HG03460 (cell line): ENCODE measurements at regions not wholly inside any gene's neighbourhood (a gene's known extent, or its start where the extent isn't known, plus 50 kb on each side); places are given as distances from the start of the nearest gene placed in this dataset.
"Not testable (repeated sequence)": the region's sequence is repeated elsewhere in the genome, so short reads cannot be mapped to it uniquely, and the experiment has no call there.

Source experiments
- ATAC-seq: cut with Tn5 transposase; IDR thresholded peaks from one replicate; pipeline ENCODE4 v1.9.1; 2021; ENCODE audit not compliant: unreplicated experiment

DNA sequence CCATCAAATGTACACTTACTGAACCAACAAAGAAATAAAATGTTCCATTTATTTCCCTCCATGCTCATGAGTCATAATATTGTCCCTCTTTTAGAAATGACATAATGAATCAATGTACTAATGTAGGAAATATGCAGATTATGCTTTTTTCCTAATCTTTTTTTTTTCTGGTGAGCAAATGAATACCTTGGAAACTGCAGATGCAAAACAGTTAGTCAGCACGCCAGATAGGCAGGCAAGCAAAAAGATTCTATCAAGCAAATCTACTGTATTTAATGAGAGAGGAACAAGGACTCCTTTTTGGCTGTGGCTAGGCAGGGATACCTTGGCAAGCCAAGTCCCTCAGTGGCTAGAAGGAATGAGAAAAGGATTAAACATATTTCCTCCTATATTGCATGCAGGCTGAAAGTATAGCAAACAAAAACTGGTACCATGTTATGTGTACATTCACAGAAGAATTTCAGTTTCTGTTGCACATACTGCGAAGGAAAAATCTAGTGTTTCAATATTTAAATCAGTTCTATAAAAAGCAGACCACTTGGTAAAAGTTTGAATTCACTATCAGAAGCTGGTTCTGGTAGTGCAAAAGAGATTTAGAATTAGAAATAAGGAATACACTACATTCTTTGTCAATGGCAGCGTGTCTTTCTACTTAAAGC, 605.4 kb downstream of the TLE1 start:
- no peak for ATAC-seq

DNA sequence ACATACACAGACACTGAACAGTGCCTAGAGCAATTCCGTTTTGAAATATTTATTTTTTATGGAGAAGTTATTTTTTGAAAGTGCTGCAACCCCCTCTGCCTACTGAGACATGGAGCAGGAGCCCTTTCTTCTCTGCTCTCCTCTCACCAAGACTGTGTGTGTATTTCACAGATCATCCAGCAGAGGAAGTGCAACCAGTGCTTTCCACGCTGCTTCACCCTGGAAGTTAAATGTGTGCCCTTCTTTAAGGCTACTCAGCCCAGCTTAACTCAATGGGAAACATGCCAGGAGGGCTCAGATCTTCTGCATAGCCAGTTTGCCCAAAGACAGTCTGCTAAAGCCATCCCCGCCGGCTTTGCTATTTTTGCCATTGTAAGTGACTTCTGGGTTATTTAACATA, 606.3 kb downstream of the TLE1 start:
- no peak for ATAC-seq

DNA sequence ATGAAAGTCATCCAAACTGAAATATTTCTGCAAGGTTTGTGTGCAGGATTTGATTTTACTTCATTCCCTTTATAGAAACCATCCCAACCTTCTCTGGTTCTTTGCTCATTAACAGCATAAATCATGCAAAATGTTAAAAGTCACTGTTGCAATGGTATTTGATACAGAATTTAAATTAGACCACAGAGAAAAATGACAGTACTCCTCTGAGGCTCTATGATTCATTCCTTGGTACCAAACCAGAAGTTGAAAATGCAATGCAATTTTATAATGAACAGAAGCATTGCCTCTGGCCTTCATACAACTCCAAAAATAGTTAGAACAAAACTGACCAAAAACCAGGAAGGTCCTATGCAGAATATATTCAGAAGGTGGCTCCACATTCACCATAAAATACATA, 607.1 kb downstream of the TLE1 start:
- no peak for ATAC-seq

DNA sequence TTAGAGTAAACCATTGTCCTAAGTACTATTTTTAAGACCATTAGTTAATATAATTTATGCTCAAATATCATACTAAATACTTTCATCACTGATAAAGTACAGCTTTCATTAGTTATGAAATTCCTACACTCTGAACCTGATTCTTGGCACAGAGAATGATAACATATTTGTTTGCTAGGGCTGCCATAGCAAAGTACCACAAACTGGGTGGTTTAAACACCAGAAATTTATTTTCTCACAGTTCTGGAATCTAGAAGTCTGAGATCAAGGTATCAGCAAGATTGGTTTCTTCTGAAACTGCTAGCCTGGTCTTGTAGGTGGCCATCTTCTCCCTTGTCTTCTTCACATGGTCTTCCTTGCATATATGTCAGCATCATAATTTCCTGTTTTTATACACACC, 608.4 kb downstream of the TLE1 start:
- no peak for ATAC-seq

DNA sequence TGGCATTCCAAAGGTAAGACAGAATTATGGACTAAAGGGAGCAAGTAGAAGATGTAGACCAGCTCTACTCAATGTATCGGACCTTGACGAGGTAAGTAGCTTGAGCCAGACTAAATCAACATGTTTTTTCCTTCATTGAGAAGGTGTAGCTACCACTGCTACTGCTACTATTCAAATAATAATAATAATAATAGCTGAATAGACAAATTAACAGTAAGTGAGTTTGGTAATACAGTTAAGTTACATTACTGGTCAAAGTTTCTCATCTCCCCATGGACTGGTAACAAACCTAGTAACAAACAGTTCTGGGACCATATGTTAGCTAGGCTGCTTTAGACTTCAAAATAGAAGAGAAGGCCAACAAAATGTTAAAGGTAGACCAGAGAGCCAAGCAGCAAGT, 609.2 kb downstream of the TLE1 start:
- no peak for ATAC-seq

DNA sequence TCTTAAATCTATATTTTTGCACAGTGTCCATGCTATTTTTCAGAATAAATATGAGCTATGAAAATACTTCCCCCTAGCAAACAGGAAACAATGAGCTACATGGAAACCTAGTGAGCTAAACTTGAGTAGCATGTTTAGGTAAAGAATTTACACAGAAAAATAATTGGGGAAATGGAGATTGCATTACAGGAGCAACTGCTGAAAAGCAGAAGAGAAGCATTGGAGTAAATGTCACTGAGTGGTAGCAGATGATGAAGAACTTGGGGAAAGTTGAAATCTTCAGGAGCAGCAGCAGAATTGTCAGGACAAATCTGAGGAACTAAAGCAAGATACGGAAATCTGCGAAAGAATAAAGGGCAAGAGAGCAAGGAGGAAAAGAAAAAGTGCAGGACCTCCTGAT, 610.3 kb downstream of the TLE1 start:
- ATAC-seq = no peak

DNA sequence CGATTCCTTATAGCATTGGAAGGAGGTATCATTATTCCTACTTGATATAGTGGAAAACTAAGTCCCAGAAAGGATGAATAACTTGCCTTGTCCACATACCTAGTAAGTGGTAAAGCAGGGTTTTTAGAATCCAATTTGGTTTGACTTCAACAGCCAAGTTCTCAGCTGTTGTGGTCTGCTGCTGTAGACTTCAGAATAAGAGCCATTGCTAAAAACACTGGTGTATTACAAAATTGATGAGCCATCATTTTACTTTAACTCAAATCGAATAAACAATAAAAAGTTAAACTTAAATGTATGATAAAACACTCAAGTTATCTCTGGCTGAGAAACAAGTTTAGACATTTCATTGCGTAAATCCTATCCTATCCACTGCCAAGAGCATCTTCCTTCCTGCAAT, 610.8 kb downstream of the TLE1 start:
- no peak for ATAC-seq

DNA sequence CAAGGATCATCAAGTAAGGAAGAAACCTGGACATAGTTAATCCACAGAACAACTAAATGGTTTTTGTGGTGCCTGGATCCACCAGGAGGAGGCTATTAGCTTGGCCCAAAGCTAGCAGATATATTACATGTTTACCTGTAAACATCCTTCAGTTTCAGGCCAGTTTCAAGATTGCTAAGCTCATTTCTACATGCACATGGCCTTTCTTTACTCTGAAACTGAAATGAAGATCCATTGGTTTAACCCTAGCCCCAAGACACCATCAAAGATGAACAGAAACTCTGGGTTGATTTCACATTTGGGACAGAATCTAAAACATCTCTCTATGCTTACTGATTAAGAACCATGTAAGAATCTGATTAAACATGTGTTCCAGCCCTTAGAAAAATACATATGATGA, 611.8 kb downstream of the TLE1 start:
- ATAC-seq = no peak

DNA sequence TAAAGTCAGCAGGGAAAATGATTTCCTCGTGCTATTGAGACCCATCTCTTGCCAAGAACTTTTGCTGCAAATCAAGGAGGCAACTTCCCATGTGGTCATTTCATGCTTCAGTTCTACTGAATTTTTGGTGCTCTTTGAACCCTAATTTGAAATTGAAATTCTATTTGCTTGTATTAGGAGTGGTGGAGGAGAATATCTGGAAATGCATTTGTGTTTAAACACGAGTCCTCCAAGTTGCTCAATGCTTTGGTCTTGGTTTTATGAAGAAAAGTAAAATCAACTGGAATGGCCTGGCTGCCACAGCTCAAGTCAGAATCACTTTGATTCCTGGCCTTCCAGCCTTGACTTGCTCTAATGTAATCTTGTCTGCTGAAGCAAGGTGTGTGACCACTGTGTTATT, 613.2 kb downstream of the TLE1 start:
- ATAC-seq = no peak

DNA sequence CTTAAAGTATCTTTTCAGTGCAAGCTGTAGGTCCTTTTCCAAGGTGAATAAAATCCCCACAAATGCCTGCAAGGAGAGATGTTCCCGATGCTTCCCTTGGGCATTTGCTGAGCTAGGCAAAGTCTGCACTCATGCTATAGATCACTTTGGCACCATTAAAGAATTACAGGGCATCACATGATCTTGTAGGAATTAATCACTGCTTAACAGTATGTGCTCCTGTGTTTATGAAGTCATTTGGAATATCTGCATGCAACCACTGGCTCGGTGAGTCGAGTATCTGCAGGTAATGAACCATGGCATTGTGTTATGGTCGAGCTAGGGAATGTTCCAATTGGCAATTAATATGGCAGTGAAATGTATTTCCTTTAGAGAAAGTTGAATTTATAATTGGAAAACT, 615.1 kb downstream of the TLE1 start:
- ATAC-seq = no peak

DNA sequence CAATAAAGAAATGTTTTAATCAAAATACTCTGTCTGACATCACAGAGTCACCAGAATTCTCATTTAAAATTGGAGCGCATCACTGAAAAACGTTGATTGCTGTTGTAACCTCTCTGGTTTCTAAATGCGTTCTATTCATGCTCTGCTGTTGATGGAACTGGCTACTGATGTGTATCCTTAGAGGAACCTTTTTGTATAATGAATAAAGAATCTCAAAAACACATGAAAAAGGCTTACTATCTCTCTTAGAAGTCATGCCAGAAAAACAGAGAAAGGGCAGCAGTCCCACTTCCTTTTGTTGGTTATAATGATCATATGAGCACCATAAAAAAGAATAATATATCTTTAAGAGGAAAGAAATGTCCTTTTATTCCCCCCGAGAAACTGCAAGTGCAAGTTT, 615.5 kb downstream of the TLE1 start:
- ATAC-seq = no peak

DNA sequence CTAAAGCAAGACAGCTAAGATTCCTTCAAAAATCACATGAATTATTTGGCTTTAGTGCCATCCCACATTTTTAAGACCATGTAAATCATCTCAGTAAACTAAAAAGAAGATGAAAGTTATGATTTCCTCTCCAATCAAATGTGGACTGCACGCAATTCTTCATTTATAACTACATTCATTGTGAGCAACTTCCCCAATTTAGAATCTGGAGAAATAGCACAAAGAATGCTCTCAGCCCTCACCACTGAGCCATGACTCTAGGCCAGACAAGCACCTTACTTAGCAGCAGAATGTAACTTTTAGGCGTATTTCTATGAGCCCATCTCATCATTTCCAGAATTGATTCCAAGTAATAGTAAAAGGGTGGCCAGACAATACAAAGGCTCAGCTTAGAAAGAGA, 616.6 kb downstream of the TLE1 start:
- no peak for ATAC-seq

DNA sequence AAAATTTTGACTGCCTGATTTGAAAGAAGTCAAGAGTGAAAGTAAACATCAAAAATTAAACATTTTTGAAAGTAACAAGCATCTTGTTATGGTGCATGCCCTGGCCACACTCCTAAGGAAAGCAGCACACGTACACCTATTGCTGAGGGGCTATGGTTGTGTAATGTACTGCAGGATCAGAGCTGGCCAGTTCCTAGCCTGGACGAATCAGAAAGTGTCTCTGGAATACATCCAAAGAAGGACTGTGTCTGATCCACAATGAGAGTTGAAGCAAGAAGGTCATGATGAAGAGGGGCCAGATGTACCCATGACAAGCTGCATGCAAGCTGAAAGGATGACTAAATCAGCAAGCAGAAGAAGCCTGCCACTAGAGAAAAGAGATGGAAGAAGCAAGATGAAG, 618.2 kb downstream of the TLE1 start:
- ATAC-seq = no peak

DNA sequence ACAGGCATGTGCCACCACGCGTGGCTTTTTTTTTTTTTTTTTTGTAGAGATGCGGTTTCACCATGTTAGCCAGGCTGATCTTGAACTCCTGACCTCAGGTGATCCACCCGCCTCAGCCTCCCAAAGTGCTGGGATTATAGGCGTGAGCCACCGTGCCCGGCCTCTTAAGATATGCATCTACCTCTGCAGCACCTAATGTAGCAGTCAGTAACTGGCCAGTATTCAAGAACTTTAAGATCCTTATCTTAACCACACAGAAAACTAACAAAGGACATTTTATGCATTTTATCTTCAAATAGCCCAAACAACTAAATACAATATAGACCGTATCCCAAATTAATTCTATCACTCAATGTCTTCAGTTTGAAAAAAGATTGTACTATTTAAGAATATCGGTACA, 618.7 kb downstream of the TLE1 start:
- ATAC-seq = no peak

DNA sequence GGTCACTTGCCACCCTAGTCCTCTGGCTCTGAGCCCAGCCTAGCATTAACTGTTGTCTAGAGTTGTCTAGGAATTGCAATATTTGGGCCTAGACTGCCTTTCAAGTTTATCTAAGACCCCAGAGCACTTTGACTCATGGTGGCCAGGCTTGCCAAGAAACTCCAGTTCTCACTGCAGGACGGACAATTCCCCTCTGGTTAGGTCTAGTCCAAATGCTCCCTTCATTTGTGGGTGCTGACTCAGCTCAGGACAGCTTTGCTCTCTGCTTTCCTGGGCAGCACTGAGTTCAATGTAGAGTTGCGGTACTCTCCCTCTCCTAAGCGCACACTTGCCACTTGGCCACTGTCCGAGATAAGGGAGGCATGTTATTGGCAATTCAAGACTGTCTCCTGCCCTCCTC, 619.4 kb downstream of the TLE1 start:
- ATAC-seq = no peak

DNA sequence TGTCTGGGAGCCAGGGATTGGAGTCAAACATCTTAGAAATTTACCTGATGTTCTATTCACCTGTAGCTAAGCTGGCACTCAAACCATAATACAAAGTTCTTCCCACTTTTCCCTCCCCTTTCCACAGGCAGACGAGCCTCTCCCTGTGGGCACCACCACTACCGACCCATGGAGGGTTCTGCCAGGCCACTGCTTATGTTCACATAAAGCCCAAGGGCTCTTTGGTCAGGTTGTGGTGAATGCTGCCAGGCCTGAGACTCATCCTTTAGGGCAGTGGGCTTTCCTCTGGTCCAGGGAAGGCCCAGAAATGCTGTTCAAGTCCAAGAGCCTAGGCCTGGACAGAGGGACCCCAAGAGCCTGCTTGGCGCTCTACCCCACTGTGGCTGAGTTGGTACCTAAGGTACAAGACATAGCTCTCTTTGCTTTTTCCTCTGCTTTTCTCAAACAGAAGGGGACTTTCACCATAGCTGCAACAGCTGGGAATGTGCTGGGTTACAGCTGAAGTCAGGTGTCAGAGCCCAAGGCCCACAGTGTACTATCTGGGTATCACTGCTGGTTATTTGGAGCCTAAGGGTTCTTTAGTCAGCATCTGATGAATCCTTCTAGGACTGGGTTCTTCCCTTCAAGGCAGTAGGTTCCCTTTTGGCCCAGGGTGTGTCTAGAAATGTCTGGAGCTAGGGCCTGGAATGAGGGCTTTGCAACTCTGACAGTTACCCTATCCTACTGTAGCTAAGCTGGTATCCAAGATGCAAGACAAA, 620.1 kb downstream of the TLE1 start:
- no peak for ATAC-seq

DNA sequence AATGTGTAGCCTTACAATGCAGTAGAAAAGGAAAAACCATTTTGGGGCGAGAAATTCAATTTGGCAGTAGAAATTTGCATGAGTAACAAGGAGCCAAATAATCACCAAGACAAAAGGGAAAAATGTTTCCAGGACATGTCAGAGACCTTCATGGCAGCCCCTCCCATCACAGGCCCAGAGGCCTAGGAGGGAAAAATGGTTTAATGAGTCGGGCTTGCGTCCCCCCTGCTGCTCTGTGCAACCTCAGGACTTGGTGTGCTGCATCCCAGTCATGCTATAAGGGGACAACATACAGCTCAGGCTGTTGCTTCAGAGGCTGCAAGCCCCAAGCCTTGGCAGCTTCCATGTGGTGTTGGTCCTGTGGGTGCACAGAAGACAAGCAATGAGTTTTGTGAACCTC, 626.4 kb downstream of the TLE1 start:
- ATAC-seq = not testable (repeated sequence)

DNA sequence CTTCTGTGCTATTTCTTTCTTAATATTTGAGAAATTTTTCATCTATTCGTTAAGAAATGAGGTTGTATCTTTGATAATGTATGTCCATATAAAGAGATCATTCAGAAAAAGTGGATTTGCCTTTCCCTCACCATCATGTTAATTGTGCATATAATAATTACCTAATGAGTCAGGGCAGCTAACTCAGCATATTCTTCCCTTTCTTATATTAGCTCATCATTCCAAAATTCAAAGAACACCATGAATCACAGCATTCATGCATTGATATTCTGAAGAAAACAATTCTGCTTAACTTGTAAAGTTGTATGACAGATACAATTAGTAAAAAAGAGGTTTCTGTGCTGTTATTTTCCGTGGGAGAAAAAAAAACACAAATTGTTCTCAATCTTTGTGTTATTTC, 630.6 kb downstream of the TLE1 start:
- ATAC-seq = no peak

DNA sequence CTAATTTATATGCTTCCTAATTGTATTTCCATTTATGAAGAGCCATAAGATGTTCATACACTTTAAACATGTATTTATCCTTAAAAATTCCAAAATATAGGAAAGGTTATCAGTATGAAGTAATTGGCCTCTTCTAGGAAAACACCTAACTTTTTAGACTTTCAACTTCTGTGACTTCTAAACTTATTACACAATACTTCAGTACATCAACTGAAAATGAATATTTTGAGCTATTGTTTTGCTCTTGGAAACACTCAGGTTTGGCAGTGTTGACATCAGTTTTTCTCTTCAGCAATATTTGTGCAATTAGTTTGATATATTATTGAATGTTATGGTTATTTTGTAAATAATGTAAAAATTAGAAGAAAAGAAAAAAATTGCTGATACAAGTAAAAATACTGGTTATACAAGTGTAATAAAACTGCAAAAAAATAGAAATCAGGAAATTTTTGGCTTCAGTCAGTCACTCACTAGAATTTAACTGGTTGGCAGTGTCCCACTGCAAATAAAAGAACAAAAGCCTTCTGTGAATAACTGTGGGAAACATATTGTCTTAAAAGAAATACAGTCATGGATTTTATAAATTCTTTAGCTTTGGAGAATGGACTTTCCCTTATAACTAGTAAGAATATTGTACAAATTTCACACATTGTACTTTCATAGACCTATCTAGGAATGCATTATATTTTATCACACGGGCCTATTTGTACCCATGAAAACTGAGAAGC, 635.9 kb downstream of the TLE1 start:
- ATAC-seq = no peak

DNA sequence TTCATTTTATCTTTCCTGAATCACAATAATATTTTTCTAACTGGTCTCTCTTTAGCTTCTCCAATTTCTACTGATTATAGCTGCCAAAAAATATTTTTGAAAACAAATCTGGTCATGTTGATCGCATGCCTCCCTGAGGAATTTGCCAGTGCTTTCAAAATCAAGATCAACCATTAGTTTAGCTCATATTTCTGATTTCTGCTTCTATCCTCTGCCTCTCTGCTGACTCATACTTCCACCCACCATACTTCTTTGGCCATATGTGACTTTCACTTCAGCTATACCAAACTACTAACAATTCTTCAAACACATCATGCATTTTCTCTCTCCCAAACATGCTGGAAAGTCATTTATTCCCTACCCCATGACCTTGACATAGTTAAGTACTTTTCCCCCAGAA, 636.5 kb downstream of the TLE1 start:
- no peak for ATAC-seq

DNA sequence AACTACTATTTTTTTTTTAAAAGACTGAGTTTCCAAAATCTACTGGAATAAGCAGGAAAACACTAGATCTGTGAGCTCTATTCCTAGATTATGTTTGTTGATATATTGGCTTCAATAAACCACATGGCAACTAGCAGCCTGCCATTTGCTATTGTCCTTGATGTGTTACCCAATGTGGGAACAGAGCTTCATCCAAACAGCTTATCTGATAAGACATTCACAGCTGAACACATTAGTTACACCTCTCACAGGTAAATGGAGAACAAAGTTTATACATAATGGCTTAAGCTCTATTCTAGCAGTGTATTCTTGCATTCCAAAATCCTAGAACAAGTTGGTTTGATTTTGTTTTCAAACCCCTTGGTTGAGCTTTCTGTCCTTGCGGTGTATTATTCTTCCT, 642.1 kb downstream of the TLE1 start:
- ATAC-seq = no peak

DNA sequence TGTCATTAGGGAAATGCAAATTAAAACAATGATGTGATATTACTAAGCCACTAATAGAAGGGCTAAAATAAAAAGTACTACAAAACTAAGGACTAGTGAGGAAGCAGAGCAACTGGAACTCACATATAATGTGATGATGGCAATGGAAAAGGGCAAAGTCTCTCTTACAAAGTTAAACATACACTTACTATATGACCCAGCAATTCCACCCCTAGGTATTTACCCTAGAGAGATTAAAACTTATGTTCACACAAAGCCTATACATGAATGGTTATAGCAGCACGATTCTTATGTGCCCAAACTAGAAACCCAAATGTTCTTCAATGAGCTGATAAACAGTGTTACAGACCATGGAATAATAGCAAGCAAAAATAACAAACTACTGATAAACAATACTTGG, 643.7 kb downstream of the TLE1 start:
- ATAC-seq = no peak
